Mesendoderm (in vitro differentiated cells): ENCODE measurements at regions not wholly inside any gene's neighbourhood (a gene's known extent, or its start where the extent isn't known, plus 50 kb on each side); places are given as distances from the start of the nearest gene placed in this dataset. TPM values are rescaled to one million over a fixed set of nuclear protein-coding genes. Genes with fewer than 3 reads are reported as not detected.

Experiments used
- DNase-seq: peaks from one replicate; pipeline ENCODE4 v3.0.0; 2013
- H2AK5ac ChIP-seq: 2 replicates; pipeline ENCODE4 v1.6.1; 2013; ENCODE audit warnings: low read length, inconsistent platforms
- H2BK120ac ChIP-seq: 2 replicates; pipeline ENCODE4 v1.6.1; 2013; ENCODE audit warnings: low read depth, mild to moderate bottlenecking, low read length, moderate library complexity, mixed read lengths
- H2BK15ac ChIP-seq: replicated peaks from 2 replicates; pipeline ENCODE4 v1.6.1; 2013; ENCODE audit warnings: low read depth, mild to moderate bottlenecking, moderate library complexity
- H2BK5ac ChIP-seq: 2 replicates; pipeline ENCODE4 v1.6.1; 2013; ENCODE audit warnings: low read length, inconsistent platforms
- H3K18ac ChIP-seq: 2 replicates; pipeline ENCODE4 v1.6.1; 2013; ENCODE audit warnings: mild to moderate bottlenecking, low read length, mixed read lengths
- H3K23ac ChIP-seq: one replicate; pipeline ENCODE4 v1.6.1; 2013; ENCODE audit warnings: low read length
- H3K27ac ChIP-seq: 2 replicates; pipeline ENCODE4 v1.5.1; 2013; ENCODE audit warnings: low read depth, mild to moderate bottlenecking, inconsistent platforms, low read length, moderate library complexity
- H3K27me3 ChIP-seq: 2 replicates; pipeline ENCODE4 v1.6.1; 2013; ENCODE audit warnings: low read length, control low read depth, mild to moderate bottlenecking, inconsistent platforms; ENCODE audit not compliant: insufficient read depth, poor library complexity
- H3K36me3 ChIP-seq: 2 replicates; pipeline ENCODE4 v1.6.1; 2013; ENCODE audit warnings: low read length, inconsistent platforms; ENCODE audit not compliant: control insufficient read depth, insufficient read depth
- H3K4ac ChIP-seq: one replicate; pipeline ENCODE4 v1.6.1; 2013; ENCODE audit warnings: low read depth, mild to moderate bottlenecking, low read length, moderate library complexity
- H3K4me1 ChIP-seq: 2 replicates; pipeline ENCODE4 v1.6.1; 2013; ENCODE audit warnings: low read depth, low read length, inconsistent platforms; ENCODE audit not compliant: control insufficient read depth
- H3K4me2 ChIP-seq: 2 replicates; pipeline ENCODE4 v1.6.1; 2013; ENCODE audit warnings: low read length
- H3K4me3 ChIP-seq: 2 replicates; pipeline ENCODE4 v1.5.1; 2013; ENCODE audit warnings: mild to moderate bottlenecking, low read length
- H3K56ac ChIP-seq: one replicate; pipeline ENCODE4 v1.6.1; 2013; ENCODE audit warnings: low read length
- H3K79me1 ChIP-seq: 2 replicates; pipeline ENCODE4 v1.6.1; 2013; ENCODE audit warnings: low read length, inconsistent platforms
- H3K79me2 ChIP-seq: 2 replicates; pipeline ENCODE4 v1.6.1; 2013; ENCODE audit warnings: mild to moderate bottlenecking, low read length; ENCODE audit not compliant: control insufficient read depth, insufficient read depth
- H3K9ac ChIP-seq: 2 replicates; pipeline ENCODE4 v1.6.1; 2013; ENCODE audit warnings: low read length, inconsistent platforms
- H4K5ac ChIP-seq: one replicate; pipeline ENCODE4 v1.6.1; 2013; ENCODE audit warnings: low read length
- H4K8ac ChIP-seq: one replicate; pipeline ENCODE4 v1.6.1; 2013; ENCODE audit warnings: low read depth, mild to moderate bottlenecking, control low read depth, low read length, moderate library complexity
- WGBS: extraction: QIAGEN DNeasy Blood & Tissue Kit; methylation state at CpG from one replicate; pipeline ENCODE4 v1.1.7; 2013; ENCODE audit warnings: low lambda C conversion rate, missing lambda C conversion rate; ENCODE audit not compliant: insufficient coverage; ENCODE audit errors: extremely low coverage; 5-methylcytosine and 5-hydroxymethylcytosine counted together
- small RNA-seq: library from polyadenylated mRNA; stranded (forward); fragments of <200 nt; extraction: miRNeasy Mini kit (QIAGEN cat#:217004); gene quantifications from one replicate; pipeline ENCODE3, GENCODE V24; 2013; ENCODE audit not compliant: insufficient read depth

DNA sequence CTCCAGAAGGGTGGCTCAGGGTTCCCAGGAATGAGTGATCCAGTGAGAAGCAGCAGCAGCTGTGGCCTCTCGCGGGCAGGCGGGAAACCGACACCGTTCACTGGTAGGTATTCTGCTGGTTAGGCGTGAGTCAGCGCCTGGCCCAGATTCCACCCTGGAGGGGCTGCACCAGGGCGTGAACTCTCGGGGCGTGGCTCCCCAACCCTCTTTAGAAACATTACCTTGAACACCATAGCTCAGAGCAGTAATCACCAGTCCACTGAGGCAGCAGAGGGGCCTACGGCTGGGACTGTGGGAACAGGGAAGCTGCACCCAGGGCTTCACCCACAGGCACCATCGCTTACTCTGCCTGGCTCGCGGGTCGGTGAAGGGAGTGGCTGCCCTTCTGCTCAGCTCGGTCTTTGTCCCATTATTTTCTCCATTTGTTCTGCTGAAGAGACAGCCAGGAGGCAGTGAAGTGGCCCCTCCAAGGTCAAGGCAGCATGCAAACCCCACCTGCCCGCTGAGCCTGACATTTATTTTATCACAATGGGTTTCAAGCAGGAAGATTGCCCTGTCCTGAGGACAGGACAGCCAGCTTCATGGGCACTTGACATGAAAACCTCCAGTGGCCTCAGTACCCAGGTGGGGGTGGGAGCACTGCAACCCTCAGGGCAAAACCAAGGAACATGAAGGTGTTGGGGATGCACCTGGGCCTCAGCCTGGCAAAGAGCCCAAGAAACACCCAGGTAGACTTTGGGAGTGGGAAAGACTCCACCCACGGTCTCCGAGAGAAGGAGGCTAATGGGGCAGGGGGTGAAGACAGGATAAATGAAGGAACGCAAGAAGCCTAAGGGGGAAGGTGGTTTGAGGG is 51.0 kb upstream of the CD93 start:
- H3K4me3 ChIP-seq = no peak overlapping the region
- no peak overlapping the region for H2BK5ac ChIP-seq
- H3K4ac ChIP-seq = no peak overlapping the region
- no peak overlapping the region for H3K27ac ChIP-seq
- no peaks in the 10 kb centered on the region for H3K79me1 ChIP-seq
- no peak overlapping the region for H4K5ac ChIP-seq
- no peak overlapping the region for H2BK120ac ChIP-seq
- H3K23ac ChIP-seq = peak overlapping the region; percentile 80
- peak; percentile 33 for DNase-seq
- H3K4me1 ChIP-seq = no peaks in the 10 kb centered on the region
- no peak overlapping the region for H2AK5ac ChIP-seq
- no peaks in the 10 kb centered on the region for H3K27me3 ChIP-seq
- no peak overlapping the region for H2BK15ac ChIP-seq
- H3K18ac ChIP-seq = no peak overlapping the region
- H3K79me2 ChIP-seq = no peaks in the 10 kb centered on the region
- WGBS = no CpG with 5 or more reads among the region's 20 CpGs
- no peak overlapping the region for H3K4me2 ChIP-seq
- no peak overlapping the region for H3K56ac ChIP-seq
- no peaks in the 10 kb centered on the region for H3K36me3 ChIP-seq
- no peak overlapping the region for H3K9ac ChIP-seq
- no peak overlapping the region for H4K8ac ChIP-seq

GRCh38 chr20:23135449-23136420 is 49.6 kb upstream of the CD93 start:
- no peaks in the 10 kb centered on the region for H3K79me1 ChIP-seq
- H2BK120ac ChIP-seq = no peak overlapping the region
- no peaks in the 10 kb centered on the region for H3K4me1 ChIP-seq
- no peaks in the 10 kb centered on the region for H3K27me3 ChIP-seq
- H3K23ac ChIP-seq = no peak overlapping the region
- no peak overlapping the region for H2BK15ac ChIP-seq
- no peaks in the 10 kb centered on the region for H3K79me2 ChIP-seq
- no peak overlapping the region for H3K56ac ChIP-seq
- no peak overlapping the region for H4K8ac ChIP-seq
- no peak overlapping the region for H3K4me2 ChIP-seq
- DNase-seq = no peak
- no peak overlapping the region for H3K4me3 ChIP-seq
- WGBS = no CpG with 5 or more reads among the region's 8 CpGs
- no peak overlapping the region for H2AK5ac ChIP-seq
- no peaks in the 10 kb centered on the region for H3K36me3 ChIP-seq
- H3K4ac ChIP-seq = no peak overlapping the region
- no peak overlapping the region for H3K27ac ChIP-seq
- no peak overlapping the region for H2BK5ac ChIP-seq
- H3K9ac ChIP-seq = no peak overlapping the region
- H3K18ac ChIP-seq = no peak overlapping the region
- H4K5ac ChIP-seq = no peak overlapping the region

Small RNA genes in the stretch of these regions (small RNA-seq; reads per million reads assigned to genes)
- not detected for gene RNA5SP478
